Endothelial cell of umbilical vein (primary cell): ENCODE measurements at regions not wholly inside any gene's neighbourhood (a gene's known extent, or its start where the extent isn't known, plus 50 kb on each side); places are given as distances from the start of the nearest gene placed in this dataset.
"Not testable (repeated sequence)": the region's sequence is repeated elsewhere in the genome, so short reads cannot be mapped to it uniquely, and the experiment has no call there.

Source experiments
- EZH2 ChIP-seq: IDR thresholded peaks from 2 replicates; pipeline ENCODE4 v1.6.1; 2012; ENCODE audit warnings: borderline replicate concordance, low read depth, mild to moderate bottlenecking, moderate library complexity, low read length, inconsistent platforms; ENCODE audit not compliant: severe bottlenecking
- FOS ChIP-seq: IDR thresholded peaks from 2 replicates; pipeline ENCODE4 v1.6.1; 2011; ENCODE audit warnings: mild to moderate bottlenecking, low read length, moderate library complexity, borderline replicate concordance; ENCODE audit not compliant: insufficient read depth
- JUN ChIP-seq: IDR thresholded peaks from 2 replicates; pipeline ENCODE4 v1.6.1; 2011; ENCODE audit warnings: borderline replicate concordance, low read depth; ENCODE audit not compliant: insufficient read length, insufficient read depth
- MAX ChIP-seq: IDR thresholded peaks from 2 replicates; pipeline ENCODE4 v1.6.1; 2011; ENCODE audit not compliant: insufficient read depth, insufficient read length
- MYC ChIP-seq: IDR thresholded peaks from one replicate; pipeline ENCODE4 v1.6.1; 2011; ENCODE audit warnings: mild to moderate bottlenecking, low read depth, low read length
- POLR2A ChIP-seq: IDR thresholded peaks from 2 replicates; pipeline ENCODE4 v1.6.1; 2012; ENCODE audit warnings: low read depth, mild to moderate bottlenecking, control low read depth, low read length
- POLR2AphosphoS5 ChIP-seq: IDR thresholded peaks from 2 replicates; pipeline ENCODE4 v1.6.1; 2012; ENCODE audit warnings: low read depth, mild to moderate bottlenecking, control low read depth, low read length, moderate library complexity; ENCODE audit not compliant: insufficient read depth
- TF ChIP-seq, protein P1 (sequence below), 2 donors: IDR thresholded peaks; 1 replicate in 1 of 2; 2 replicates in 1 of 2; pipeline ENCODE4 v1.5.1; 2011; ENCODE audit warnings: low read length in 2 of 2, mild to moderate bottlenecking in 2 of 2, moderate library complexity in 2 of 2, control low read depth in 1 of 2, inconsistent platforms in 1 of 2, low read depth in 1 of 2; ENCODE audit not compliant: insufficient read depth in 1 of 2; ENCODE audit errors: extremely low read depth in 1 of 2

DNA sequence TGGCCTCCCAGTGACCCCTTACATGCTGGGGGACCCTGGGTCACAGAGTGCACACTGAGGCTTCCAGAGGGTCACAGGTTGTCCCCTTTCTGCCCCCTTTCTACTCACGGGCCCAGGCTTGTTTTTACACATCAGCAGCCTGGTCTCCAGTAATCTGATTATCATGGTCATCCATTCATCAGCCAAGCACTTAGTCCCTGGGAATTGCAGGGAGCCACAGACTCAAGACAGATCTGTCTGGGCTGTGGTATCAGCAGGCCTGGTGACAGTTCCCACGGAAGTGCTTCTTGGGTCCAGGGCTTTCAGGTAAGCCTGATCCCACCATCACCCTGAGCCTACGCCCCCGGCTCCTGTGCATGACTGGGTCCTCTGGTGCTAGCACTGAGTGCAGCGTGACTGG is 86.6 kb upstream of the OSBPL11 start:
- TF ChIP-seq, protein P1, sequence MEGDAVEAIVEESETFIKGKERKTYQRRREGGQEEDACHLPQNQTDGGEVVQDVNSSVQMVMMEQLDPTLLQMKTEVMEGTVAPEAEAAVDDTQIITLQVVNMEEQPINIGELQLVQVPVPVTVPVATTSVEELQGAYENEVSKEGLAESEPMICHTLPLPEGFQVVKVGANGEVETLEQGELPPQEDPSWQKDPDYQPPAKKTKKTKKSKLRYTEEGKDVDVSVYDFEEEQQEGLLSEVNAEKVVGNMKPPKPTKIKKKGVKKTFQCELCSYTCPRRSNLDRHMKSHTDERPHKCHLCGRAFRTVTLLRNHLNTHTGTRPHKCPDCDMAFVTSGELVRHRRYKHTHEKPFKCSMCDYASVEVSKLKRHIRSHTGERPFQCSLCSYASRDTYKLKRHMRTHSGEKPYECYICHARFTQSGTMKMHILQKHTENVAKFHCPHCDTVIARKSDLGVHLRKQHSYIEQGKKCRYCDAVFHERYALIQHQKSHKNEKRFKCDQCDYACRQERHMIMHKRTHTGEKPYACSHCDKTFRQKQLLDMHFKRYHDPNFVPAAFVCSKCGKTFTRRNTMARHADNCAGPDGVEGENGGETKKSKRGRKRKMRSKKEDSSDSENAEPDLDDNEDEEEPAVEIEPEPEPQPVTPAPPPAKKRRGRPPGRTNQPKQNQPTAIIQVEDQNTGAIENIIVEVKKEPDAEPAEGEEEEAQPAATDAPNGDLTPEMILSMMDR (IDR thresholded peaks at IDR 0.05; ENCODE audit: extremely low read depth in 1 of 2, insufficient read depth in 1 of 2, low read depth in 1 of 2, low read length in 2 of 2) = not testable (repeated sequence)
- not testable (repeated sequence) for TF ChIP-seq POLR2A, POLR2AphosphoS5, EZH2, JUN, MYC, FOS, MAX
